Right lobe of liver (tissue), 4 donors: ENCODE measurements at regions not wholly inside any gene's neighbourhood (a gene's known extent, or its start where the extent isn't known, plus 50 kb on each side); places are given as distances from the start of the nearest gene placed in this dataset.

Source experiments
- POLR2A ChIP-seq: fragments of 450-650 bp; IDR thresholded peaks from one replicate; pipeline ENCODE4 v1.6.1; 2017; ENCODE audit warnings: antibody characterized with exemption, mild to moderate bottlenecking
- TF ChIP-seq, protein P1 (sequence below), 4 donors: fragments of 200-600 bp in 3 of 4; fragments of 450-650 bp in 1 of 4; IDR thresholded peaks; one replicate each; pipeline versions ENCODE4 v1.5.1 to v1.8.0; 2016 to 2022; ENCODE audit warnings: antibody characterized with exemption in 4 of 4, mild to moderate bottlenecking in 2 of 4
- donor health status: DM: no; HTN: no; CAD: no.
- donor health status: DM: no; HTN: no; CAD: no.
- donor health status: DM: no; HTN: yes; CAD: no.

DNA sequence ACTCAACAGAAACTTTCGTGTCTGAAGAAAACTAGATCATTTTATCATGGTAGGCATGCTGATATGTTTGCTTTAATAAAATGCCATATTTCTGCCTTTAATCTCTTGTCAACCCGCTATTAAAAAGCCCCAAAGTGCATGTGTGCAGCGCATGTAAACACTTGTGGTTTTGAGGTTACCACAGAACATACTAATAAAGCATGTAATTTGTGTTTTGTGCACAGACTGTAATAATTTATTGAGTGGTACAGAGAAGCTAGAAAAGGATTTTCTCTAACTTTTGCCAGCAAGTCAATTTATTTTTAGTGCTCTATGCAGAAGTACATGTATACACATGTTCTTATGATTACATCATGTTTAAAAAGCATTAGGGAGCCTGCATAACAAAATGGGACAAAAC, 349.9 kb upstream of the SLC35B3 start:
- TF ChIP-seq, protein P1, sequence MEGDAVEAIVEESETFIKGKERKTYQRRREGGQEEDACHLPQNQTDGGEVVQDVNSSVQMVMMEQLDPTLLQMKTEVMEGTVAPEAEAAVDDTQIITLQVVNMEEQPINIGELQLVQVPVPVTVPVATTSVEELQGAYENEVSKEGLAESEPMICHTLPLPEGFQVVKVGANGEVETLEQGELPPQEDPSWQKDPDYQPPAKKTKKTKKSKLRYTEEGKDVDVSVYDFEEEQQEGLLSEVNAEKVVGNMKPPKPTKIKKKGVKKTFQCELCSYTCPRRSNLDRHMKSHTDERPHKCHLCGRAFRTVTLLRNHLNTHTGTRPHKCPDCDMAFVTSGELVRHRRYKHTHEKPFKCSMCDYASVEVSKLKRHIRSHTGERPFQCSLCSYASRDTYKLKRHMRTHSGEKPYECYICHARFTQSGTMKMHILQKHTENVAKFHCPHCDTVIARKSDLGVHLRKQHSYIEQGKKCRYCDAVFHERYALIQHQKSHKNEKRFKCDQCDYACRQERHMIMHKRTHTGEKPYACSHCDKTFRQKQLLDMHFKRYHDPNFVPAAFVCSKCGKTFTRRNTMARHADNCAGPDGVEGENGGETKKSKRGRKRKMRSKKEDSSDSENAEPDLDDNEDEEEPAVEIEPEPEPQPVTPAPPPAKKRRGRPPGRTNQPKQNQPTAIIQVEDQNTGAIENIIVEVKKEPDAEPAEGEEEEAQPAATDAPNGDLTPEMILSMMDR (IDR thresholded peaks at IDR 0.05): no peak
- no peak for TF ChIP-seq POLR2A
